ENCODE measurements at regions not wholly inside any gene's neighbourhood (a gene's known extent, or its start where the extent isn't known, plus 50 kb on each side); places are given as distances from the start of the nearest gene placed in this dataset.

DNA sequence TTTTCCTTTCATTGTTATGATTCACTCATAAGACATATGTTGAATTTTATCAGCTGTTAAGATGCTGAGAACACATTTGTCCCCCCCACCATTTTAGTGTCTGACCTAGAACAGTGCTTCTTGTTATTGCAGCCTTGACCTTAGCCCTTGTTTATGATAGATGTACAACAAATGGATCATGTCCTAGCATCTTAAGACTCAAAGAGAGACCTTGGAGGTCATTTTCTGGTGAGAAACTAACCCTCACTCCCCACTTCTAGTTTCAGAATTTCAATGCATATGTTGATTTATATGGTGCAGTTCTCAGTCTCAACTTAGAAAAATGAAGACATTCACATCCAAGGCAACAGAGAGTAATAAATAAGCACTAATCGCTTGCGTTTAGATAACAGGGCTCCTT lies 391.2 kb downstream of the AEBP2 start:
- no peak overlapping the region for H3K27ac ChIP-seq (ENCODE audit: low read depth, low read length)
- no peaks in the 10 kb centered on the region for H3K27me3 ChIP-seq (ENCODE audit: control insufficient read depth in 3 of 3, insufficient read depth in 3 of 3, low read length in 3 of 3)
- H3K4me3 ChIP-seq (ENCODE audit: low read length in 3 of 3), result no peak overlapping the region
- no peaks in the 10 kb centered on the region for H3K4me1 ChIP-seq (ENCODE audit: control insufficient read depth in 3 of 3, insufficient read depth in 3 of 3, low read length in 3 of 3)
- peaks cover 0 to 2% (median 0%) of the 10 kb centered on the region in 3 donors for H3K9me3 ChIP-seq (ENCODE audit: control insufficient read depth in 3 of 3, low read length in 3 of 3)
- H3K36me3 ChIP-seq (ENCODE audit: control insufficient read depth in 3 of 3, insufficient read depth in 3 of 3, low read length in 3 of 3), result no peaks in the 10 kb centered on the region
- H3K9ac ChIP-seq (ENCODE audit: low read depth in 1 of 3, low read length in 3 of 3), result no peak overlapping the region

DNA sequence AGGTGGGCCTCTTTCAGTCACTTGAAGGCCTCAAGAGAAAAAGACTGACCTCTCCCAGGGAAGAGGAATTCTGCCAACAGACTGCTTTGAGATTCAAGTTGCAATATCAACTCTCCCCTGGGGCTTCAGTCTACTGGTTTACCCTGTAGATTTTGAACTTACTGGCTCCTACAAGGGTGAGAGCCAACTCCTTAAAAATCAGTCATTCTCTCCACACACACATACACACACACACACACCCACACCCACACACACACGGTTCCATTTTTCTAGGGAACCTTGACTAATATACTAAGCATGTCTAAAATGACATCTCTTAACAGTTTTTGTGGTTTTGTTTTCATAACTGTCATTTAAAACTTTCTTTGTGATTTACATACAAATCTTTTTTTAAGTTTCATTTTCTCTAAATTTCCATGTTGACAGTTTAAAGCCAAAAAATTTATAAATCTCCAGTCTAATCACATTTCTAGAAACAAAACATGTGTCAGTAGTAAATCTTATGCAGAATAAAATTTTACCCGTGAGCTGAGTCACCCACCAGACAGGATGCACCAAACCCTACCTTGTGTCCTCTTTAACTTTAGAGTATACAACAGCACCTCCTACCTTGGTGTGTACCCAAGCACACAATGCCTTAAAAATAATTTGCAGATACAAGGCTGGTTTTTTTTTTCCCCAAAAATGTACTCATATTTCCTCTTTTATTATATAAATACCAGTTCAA lies 394.6 kb downstream of the AEBP2 start:
- H3K9ac ChIP-seq (ENCODE audit: low read depth in 1 of 3, low read length in 3 of 3), result no peak overlapping the region
- no peaks in the 10 kb centered on the region for H3K4me1 ChIP-seq (ENCODE audit: control insufficient read depth in 3 of 3, insufficient read depth in 3 of 3, low read length in 3 of 3)
- no peaks in the 10 kb centered on the region for H3K9me3 ChIP-seq (ENCODE audit: control insufficient read depth in 3 of 3, low read length in 3 of 3)
- no peak overlapping the region for H3K27ac ChIP-seq (ENCODE audit: low read depth, low read length)
- H3K36me3 ChIP-seq (ENCODE audit: control insufficient read depth in 3 of 3, insufficient read depth in 3 of 3, low read length in 3 of 3), result no peaks in the 10 kb centered on the region
- no peaks in the 10 kb centered on the region for H3K27me3 ChIP-seq (ENCODE audit: control insufficient read depth in 3 of 3, insufficient read depth in 3 of 3, low read length in 3 of 3)
- H3K4me3 ChIP-seq (ENCODE audit: low read length in 3 of 3), result no peak overlapping the region

- no peak overlapping the region for H3K4me3 ChIP-seq (ENCODE audit: low read length in 3 of 3)
- H3K27ac ChIP-seq (ENCODE audit: low read depth, low read length), result no peak overlapping the region
- no peaks in the 10 kb centered on the region for H3K36me3 ChIP-seq (ENCODE audit: control insufficient read depth in 3 of 3, insufficient read depth in 3 of 3, low read length in 3 of 3)
- H3K27me3 ChIP-seq (ENCODE audit: control insufficient read depth in 3 of 3, insufficient read depth in 3 of 3, low read length in 3 of 3), result no peaks in the 10 kb centered on the region
- no peak overlapping the region for H3K9ac ChIP-seq (ENCODE audit: low read depth in 1 of 3, low read length in 3 of 3)
- no peaks in the 10 kb centered on the region for H3K4me1 ChIP-seq (ENCODE audit: control insufficient read depth in 3 of 3, insufficient read depth in 3 of 3, low read length in 3 of 3)
- H3K9me3 ChIP-seq (ENCODE audit: control insufficient read depth in 3 of 3, low read length in 3 of 3), result no peaks in the 10 kb centered on the region
Measured at GRCh38 chr12:19834592-19834991, 395.3 kb downstream of the AEBP2 start.

DNA sequence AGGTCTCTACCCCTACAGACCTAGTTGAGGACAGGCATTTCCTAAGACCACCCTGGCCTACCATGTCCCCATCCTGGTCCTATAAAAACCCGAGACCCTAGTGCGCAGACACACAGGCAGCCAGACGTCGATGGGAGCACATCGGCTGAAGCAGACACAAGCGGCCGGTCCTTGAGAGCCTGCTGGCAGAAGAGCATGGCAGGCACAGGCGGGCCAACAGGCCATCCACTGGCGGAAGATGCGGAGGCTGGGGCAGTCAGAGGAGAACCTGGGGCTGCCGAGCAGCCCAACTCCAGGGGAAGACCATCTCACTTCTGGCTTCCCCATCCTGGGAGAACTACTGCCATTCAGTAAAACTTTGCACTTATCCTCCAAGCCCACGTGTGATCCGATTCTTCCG lies 396.8 kb downstream of the AEBP2 start:
- Histone ChIP-seq H3K9ac (ENCODE audit: low read depth in 1 of 3, low read length in 3 of 3) (no peak overlapping the region), H3K4me1 (ENCODE audit: control insufficient read depth in 3 of 3, insufficient read depth in 3 of 3, low read length in 3 of 3) (no peaks in the 10 kb centered on the region), H3K4me3 (ENCODE audit: low read length in 3 of 3) (no peak overlapping the region), H3K27ac (ENCODE audit: low read depth, low read length) (no peak overlapping the region), H3K27me3 (ENCODE audit: control insufficient read depth in 3 of 3, insufficient read depth in 3 of 3, low read length in 3 of 3) (no peaks in the 10 kb centered on the region), H3K36me3 (ENCODE audit: control insufficient read depth in 3 of 3, insufficient read depth in 3 of 3, low read length in 3 of 3) (no peaks in the 10 kb centered on the region), H3K9me3 (ENCODE audit: control insufficient read depth in 3 of 3, low read length in 3 of 3) (no peaks in the 10 kb centered on the region)

GRCh38 chr12:19836456-19836855 lies 397.2 kb downstream of the AEBP2 start:
- H3K4me1 ChIP-seq (ENCODE audit: control insufficient read depth in 3 of 3, insufficient read depth in 3 of 3, low read length in 3 of 3), result no peaks in the 10 kb centered on the region
- H3K9me3 ChIP-seq (ENCODE audit: control insufficient read depth in 3 of 3, low read length in 3 of 3), result no peaks in the 10 kb centered on the region

DNA sequence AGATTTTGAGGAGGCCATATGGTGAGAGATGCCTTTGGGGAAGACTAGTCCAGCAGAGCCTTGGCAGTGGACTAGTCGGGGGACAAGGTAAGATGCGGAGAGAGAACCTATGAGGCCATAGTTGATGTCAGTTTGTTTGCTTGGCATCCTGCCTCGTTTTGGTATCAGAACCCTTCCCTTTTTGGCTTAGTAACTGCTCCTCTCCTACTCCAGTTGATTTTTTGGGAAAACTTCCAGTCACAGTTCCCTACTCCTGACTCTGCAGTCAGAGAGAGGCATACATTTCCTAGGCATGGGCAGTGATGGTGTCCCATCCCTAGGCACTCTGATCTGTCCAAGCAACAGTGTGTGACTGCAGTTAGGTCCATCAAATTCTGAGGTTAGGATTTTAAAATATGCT lies 398.3 kb downstream of the AEBP2 start:
- Histone ChIP-seq H3K27ac (ENCODE audit: low read depth, low read length) (no peak overlapping the region), H3K4me3 (ENCODE audit: low read length in 3 of 3) (no peak overlapping the region), H3K36me3 (ENCODE audit: control insufficient read depth in 3 of 3, insufficient read depth in 3 of 3, low read length in 3 of 3) (no peaks in the 10 kb centered on the region), H3K4me1 (ENCODE audit: control insufficient read depth in 3 of 3, insufficient read depth in 3 of 3, low read length in 3 of 3) (no peaks in the 10 kb centered on the region), H3K9ac (ENCODE audit: low read depth in 1 of 3, low read length in 3 of 3) (no peak overlapping the region), H3K27me3 (ENCODE audit: control insufficient read depth in 3 of 3, insufficient read depth in 3 of 3, low read length in 3 of 3) (no peaks in the 10 kb centered on the region), H3K9me3 (ENCODE audit: control insufficient read depth in 3 of 3, low read length in 3 of 3) (no peaks in the 10 kb centered on the region)

More at GRCh38 chr12:19836456-19836855, 397.2 kb downstream of the AEBP2 start:
- Histone ChIP-seq H3K27ac (ENCODE audit: low read depth, low read length) (no peak overlapping the region), H3K4me3 (ENCODE audit: low read length in 3 of 3) (no peak overlapping the region), H3K27me3 (ENCODE audit: control insufficient read depth in 3 of 3, insufficient read depth in 3 of 3, low read length in 3 of 3) (no peaks in the 10 kb centered on the region), H3K9ac (ENCODE audit: low read depth in 1 of 3, low read length in 3 of 3) (no peak overlapping the region), H3K36me3 (ENCODE audit: control insufficient read depth in 3 of 3, insufficient read depth in 3 of 3, low read length in 3 of 3) (no peaks in the 10 kb centered on the region)

DNA sequence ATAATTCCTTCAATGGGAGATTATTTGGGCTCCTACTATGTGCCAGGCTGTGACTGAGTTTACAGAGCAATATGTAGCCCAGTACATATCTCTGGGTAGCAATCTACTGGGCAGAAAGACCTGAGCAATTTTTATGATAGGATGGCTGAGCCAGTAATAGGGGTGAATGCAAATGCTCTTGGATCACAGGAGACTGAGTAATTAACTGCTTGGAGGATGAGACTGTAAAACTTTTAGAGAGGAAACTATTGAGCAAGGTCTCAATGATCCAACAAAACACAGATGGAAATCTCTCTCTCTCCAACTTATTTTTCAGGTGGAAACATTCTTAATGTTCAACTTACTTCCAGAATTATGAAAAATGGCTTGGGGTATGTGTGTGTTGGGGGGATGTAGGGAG lies 402.2 kb downstream of the AEBP2 start:
- Histone ChIP-seq H3K4me3 (ENCODE audit: low read length in 3 of 3) (no peak overlapping the region), H3K27ac (ENCODE audit: low read depth, low read length) (no peak overlapping the region), H3K9me3 (ENCODE audit: control insufficient read depth in 3 of 3, low read length in 3 of 3) (no peaks in the 10 kb centered on the region), H3K27me3 (ENCODE audit: control insufficient read depth in 3 of 3, insufficient read depth in 3 of 3, low read length in 3 of 3) (no peaks in the 10 kb centered on the region), H3K36me3 (ENCODE audit: control insufficient read depth in 3 of 3, insufficient read depth in 3 of 3, low read length in 3 of 3) (no peaks in the 10 kb centered on the region), H3K9ac (ENCODE audit: low read depth in 1 of 3, low read length in 3 of 3) (no peak overlapping the region), H3K4me1 (ENCODE audit: control insufficient read depth in 3 of 3, insufficient read depth in 3 of 3, low read length in 3 of 3) (no peaks in the 10 kb centered on the region)

DNA sequence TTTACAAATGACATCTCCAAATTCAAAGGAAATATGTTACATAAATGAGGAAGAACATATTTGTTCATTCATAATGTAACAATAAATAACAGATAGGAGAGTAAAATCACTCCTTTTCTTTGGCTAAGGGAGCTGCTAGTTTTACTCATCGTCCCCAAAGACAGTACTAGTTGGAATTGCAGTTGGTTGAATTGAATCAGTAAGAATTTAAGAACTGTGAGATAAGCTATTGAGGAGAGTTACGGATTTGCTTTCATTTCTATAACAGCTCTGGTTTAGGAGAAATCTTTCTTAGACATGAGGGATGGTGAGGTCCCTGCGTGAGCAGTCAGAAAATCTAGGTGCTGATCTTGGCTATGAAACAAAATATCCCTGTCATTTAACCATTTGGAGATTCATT lies 402.8 kb downstream of the AEBP2 start:
- no peak overlapping the region for H3K4me3 ChIP-seq (ENCODE audit: low read length in 3 of 3)
- H3K36me3 ChIP-seq (ENCODE audit: control insufficient read depth in 3 of 3, insufficient read depth in 3 of 3, low read length in 3 of 3), result no peaks in the 10 kb centered on the region
- no peaks in the 10 kb centered on the region for H3K9me3 ChIP-seq (ENCODE audit: control insufficient read depth in 3 of 3, low read length in 3 of 3)
- H3K27ac ChIP-seq (ENCODE audit: low read depth, low read length), result no peak overlapping the region
- no peaks in the 10 kb centered on the region for H3K27me3 ChIP-seq (ENCODE audit: control insufficient read depth in 3 of 3, insufficient read depth in 3 of 3, low read length in 3 of 3)
- no peak overlapping the region for H3K9ac ChIP-seq (ENCODE audit: low read depth in 1 of 3, low read length in 3 of 3)
- no peaks in the 10 kb centered on the region for H3K4me1 ChIP-seq (ENCODE audit: control insufficient read depth in 3 of 3, insufficient read depth in 3 of 3, low read length in 3 of 3)

- Histone ChIP-seq H3K4me1 (ENCODE audit: control insufficient read depth in 3 of 3, insufficient read depth in 3 of 3, low read length in 3 of 3) (no peaks in the 10 kb centered on the region), H3K4me3 (ENCODE audit: low read length in 3 of 3) (no peak overlapping the region), H3K27ac (ENCODE audit: low read depth, low read length) (no peak overlapping the region)
Measured at GRCh38 chr12:19844224-19844623, 404.9 kb downstream of the AEBP2 start.

GRCh38 chr12:19846574-19846973 lies 407.3 kb downstream of the AEBP2 start:
- Histone ChIP-seq H3K27ac (ENCODE audit: low read depth, low read length) (no peak overlapping the region), H3K36me3 (ENCODE audit: control insufficient read depth in 3 of 3, insufficient read depth in 3 of 3, low read length in 3 of 3) (no peaks in the 10 kb centered on the region), H3K9ac (ENCODE audit: low read depth in 1 of 3, low read length in 3 of 3) (no peak overlapping the region)

More at GRCh38 chr12:19844224-19844623, 404.9 kb downstream of the AEBP2 start:
- Histone ChIP-seq H3K27me3 (ENCODE audit: control insufficient read depth in 3 of 3, insufficient read depth in 3 of 3, low read length in 3 of 3) (no peaks in the 10 kb centered on the region), H3K9ac (ENCODE audit: low read depth in 1 of 3, low read length in 3 of 3) (no peak overlapping the region), H3K36me3 (ENCODE audit: control insufficient read depth in 3 of 3, insufficient read depth in 3 of 3, low read length in 3 of 3) (no peaks in the 10 kb centered on the region), H3K9me3 (ENCODE audit: control insufficient read depth in 3 of 3, low read length in 3 of 3) (peaks cover 0 to 5% (median 0%) of the 10 kb centered on the region in 3 donors)

More at GRCh38 chr12:19846574-19846973, 407.3 kb downstream of the AEBP2 start:
- H3K27me3 ChIP-seq (ENCODE audit: control insufficient read depth in 3 of 3, insufficient read depth in 3 of 3, low read length in 3 of 3), result no peaks in the 10 kb centered on the region
- H3K4me1 ChIP-seq (ENCODE audit: control insufficient read depth in 3 of 3, insufficient read depth in 3 of 3, low read length in 3 of 3), result no peaks in the 10 kb centered on the region
- H3K9me3 ChIP-seq (ENCODE audit: control insufficient read depth in 3 of 3, low read length in 3 of 3), result peaks cover 0 to 8% (median 0%) of the 10 kb centered on the region in 3 donors
- H3K4me3 ChIP-seq (ENCODE audit: low read length in 3 of 3), result no peak overlapping the region

Measured in skeletal muscle tissue (tissue), 3 donors.